Right lobe of liver (tissue), 4 donors: ENCODE measurements at regions not wholly inside any gene's neighbourhood (a gene's known extent, or its start where the extent isn't known, plus 50 kb on each side); places are given as distances from the start of the nearest gene placed in this dataset.

ENCODE experiments used
- POLR2A ChIP-seq: fragments of 450-650 bp; IDR thresholded peaks from one replicate; pipeline ENCODE4 v1.6.1; 2017; ENCODE audit warnings: antibody characterized with exemption, mild to moderate bottlenecking
- TF ChIP-seq, protein P1 (sequence below), 4 donors: fragments of 200-600 bp in 3 of 4; fragments of 450-650 bp in 1 of 4; IDR thresholded peaks; one replicate each; pipeline versions ENCODE4 v1.5.1 to v1.8.0; 2016 to 2022; ENCODE audit warnings: antibody characterized with exemption in 4 of 4, mild to moderate bottlenecking in 2 of 4
- donor health status: DM: no; HTN: no; CAD: no.
- donor health status: DM: no; HTN: no; CAD: no.
- donor health status: DM: no; HTN: yes; CAD: no.

DNA sequence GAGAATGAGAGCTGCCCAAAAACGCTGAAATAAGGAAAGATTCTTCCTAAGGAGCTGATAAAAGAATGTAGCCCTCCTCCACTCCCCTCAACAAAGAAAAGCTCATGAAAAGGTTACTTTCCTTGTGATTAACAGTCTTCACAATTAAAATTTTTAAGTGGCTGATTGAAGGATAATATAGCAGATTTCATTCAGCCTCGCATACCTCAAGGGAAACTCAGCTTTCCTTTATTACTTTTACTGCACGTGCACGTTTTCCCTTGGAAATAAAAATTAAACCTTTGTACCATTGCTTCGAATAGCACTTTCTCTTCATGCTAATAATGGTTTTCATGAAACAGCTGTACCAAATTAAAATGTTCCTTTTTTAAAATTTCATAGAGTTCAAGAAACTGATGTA lies 234.0 kb upstream of the GRAMD2B start:
- TF ChIP-seq, protein P1, sequence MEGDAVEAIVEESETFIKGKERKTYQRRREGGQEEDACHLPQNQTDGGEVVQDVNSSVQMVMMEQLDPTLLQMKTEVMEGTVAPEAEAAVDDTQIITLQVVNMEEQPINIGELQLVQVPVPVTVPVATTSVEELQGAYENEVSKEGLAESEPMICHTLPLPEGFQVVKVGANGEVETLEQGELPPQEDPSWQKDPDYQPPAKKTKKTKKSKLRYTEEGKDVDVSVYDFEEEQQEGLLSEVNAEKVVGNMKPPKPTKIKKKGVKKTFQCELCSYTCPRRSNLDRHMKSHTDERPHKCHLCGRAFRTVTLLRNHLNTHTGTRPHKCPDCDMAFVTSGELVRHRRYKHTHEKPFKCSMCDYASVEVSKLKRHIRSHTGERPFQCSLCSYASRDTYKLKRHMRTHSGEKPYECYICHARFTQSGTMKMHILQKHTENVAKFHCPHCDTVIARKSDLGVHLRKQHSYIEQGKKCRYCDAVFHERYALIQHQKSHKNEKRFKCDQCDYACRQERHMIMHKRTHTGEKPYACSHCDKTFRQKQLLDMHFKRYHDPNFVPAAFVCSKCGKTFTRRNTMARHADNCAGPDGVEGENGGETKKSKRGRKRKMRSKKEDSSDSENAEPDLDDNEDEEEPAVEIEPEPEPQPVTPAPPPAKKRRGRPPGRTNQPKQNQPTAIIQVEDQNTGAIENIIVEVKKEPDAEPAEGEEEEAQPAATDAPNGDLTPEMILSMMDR (IDR thresholded peaks at IDR 0.05): no peak
- no peak for TF ChIP-seq POLR2A
